Smooth muscle cell (in vitro differentiated cells): ENCODE measurements at regions not wholly inside any gene's neighbourhood (a gene's known extent, or its start where the extent isn't known, plus 50 kb on each side); places are given as distances from the start of the nearest gene placed in this dataset.

ENCODE experiments used
- DNase-seq: peaks from one replicate; lab custom pipeline; 2025; ENCODE audit not compliant: unreplicated experiment; lab: John Stamatoyannopoulos, UW
- H2AFZ ChIP-seq: fragments of 200-600 bp; sonication (generic); 2 replicates; pipeline ENCODE4 v1.6.0; 2016; ENCODE audit warnings: antibody characterized with exemption, low read depth, mild to moderate bottlenecking
- H3F3A ChIP-seq: fragments of 200-600 bp; sonication (generic); 2 replicates; pipeline ENCODE4 v1.6.0; 2017; ENCODE audit warnings: antibody characterized with exemption, low read depth
- H3K27ac ChIP-seq: fragments of 200-600 bp; sonication (generic); 2 replicates; pipeline ENCODE4 v1.5.1; 2016; ENCODE audit warnings: low read depth, mild to moderate bottlenecking
- H3K27me3 ChIP-seq: fragments of 200-600 bp; sonication (generic); 2 replicates; pipeline ENCODE4 v1.6.1; 2016; ENCODE audit warnings: low read depth, mild to moderate bottlenecking
- H3K36me3 ChIP-seq: fragments of 200-600 bp; sonication (generic); 2 replicates; pipeline ENCODE4 v1.5.1; 2016; ENCODE audit warnings: low read depth
- H3K4me1 ChIP-seq: fragments of 200-600 bp; sonication (generic); 2 replicates; pipeline ENCODE4 v1.5.1; 2016; ENCODE audit warnings: low read depth
- H3K4me2 ChIP-seq: fragments of 200-600 bp; sonication (generic); 2 replicates; pipeline ENCODE4 v1.6.0; 2016; ENCODE audit warnings: mild to moderate bottlenecking
- H3K4me3 ChIP-seq: fragments of 200-600 bp; sonication (generic); 2 replicates; pipeline ENCODE4 v1.5.1; 2016; ENCODE audit warnings: mild to moderate bottlenecking
- H3K79me2 ChIP-seq: fragments of 200-600 bp; sonication (generic); 2 replicates; pipeline ENCODE4 v1.6.0; 2016; ENCODE audit warnings: low read depth, mild to moderate bottlenecking
- H3K9ac ChIP-seq: fragments of 200-600 bp; sonication (generic); 2 replicates; pipeline ENCODE4 v1.6.0; 2016; ENCODE audit warnings: low read depth
- H3K9me3 ChIP-seq: fragments of 200-600 bp; sonication (generic); replicated peaks from 2 replicates; pipeline ENCODE4 v1.5.1; 2016; ENCODE audit warnings: low read depth
- H4K20me1 ChIP-seq: fragments of 200-600 bp; sonication (generic); 2 replicates; pipeline ENCODE4 v1.6.0; 2016; ENCODE audit warnings: low read depth
- CTCF ChIP-seq: fragments of 200-600 bp; sonication (generic); IDR thresholded peaks from 2 replicates; pipeline ENCODE4 v1.5.1; 2017; ENCODE audit warnings: borderline replicate concordance, mild to moderate bottlenecking, antibody characterized with exemption; ENCODE audit not compliant: insufficient read depth, poor library complexity, severe bottlenecking
- WGBS: methylation state at CpG from one replicate; pipeline ENCODE4 v1.1.7; 2016; ENCODE audit warnings: low lambda C conversion rate; 5-methylcytosine and 5-hydroxymethylcytosine counted together

GRCh38 chr17:77847221-77848085, 111.0 kb upstream of the TNRC6C start:
- H3K36me3 ChIP-seq = no peaks in the 10 kb centered on the region
- H2AFZ ChIP-seq = no peak overlapping the region
- H4K20me1 ChIP-seq = no peaks in the 10 kb centered on the region
- TF ChIP-seq CTCF = no peak
- no peak overlapping the region for H3K27ac ChIP-seq
- H3K9ac ChIP-seq = no peak overlapping the region
- no peak overlapping the region for H3K4me3 ChIP-seq
- no peaks in the 10 kb centered on the region for H3K4me1 ChIP-seq
- no peaks in the 10 kb centered on the region for H3K27me3 ChIP-seq
- H3K9me3 ChIP-seq = no peaks in the 10 kb centered on the region
- no peak overlapping the region for H3K4me2 ChIP-seq
- 94% methylated on average over 20 of the region's 20 CpGs for WGBS
- no peaks in the 10 kb centered on the region for H3F3A ChIP-seq
- no peaks in the 10 kb centered on the region for H3K79me2 ChIP-seq
- DNase-seq = no peak

DNA sequence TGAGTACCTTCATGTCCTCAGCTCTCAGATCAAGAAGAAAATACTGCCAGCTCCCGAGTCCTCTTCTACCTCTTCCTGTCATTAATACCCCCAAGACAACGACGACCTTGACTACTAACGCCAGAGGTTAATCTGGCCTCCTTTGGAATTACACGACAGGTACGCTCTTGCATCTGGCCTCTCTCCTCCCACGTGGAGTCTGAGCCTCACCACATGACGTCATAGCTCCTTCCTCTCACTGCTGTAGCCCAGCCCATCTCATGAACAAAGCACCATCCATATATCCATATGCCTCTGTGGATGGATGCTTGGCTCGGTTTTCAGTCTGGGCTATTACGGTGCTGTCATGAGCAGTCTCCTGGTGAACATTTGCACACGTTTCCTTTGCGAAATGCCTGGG, 110.2 kb upstream of the TNRC6C start:
- no peaks in the 10 kb centered on the region for H3K79me2 ChIP-seq
- no peaks in the 10 kb centered on the region for H4K20me1 ChIP-seq
- H3K9me3 ChIP-seq = no peaks in the 10 kb centered on the region
- 88% methylated on average over 12 of the region's 12 CpGs for WGBS
- no peak overlapping the region for H3K9ac ChIP-seq
- TF ChIP-seq CTCF = no peak
- H3K4me2 ChIP-seq = no peak overlapping the region
- H3K36me3 ChIP-seq = no peaks in the 10 kb centered on the region
- H3F3A ChIP-seq = no peaks in the 10 kb centered on the region
- H3K27ac ChIP-seq = no peak overlapping the region
- H3K4me3 ChIP-seq = no peak overlapping the region
- no peaks in the 10 kb centered on the region for H3K27me3 ChIP-seq
- no peak for DNase-seq
- no peaks in the 10 kb centered on the region for H3K4me1 ChIP-seq
- no peak overlapping the region for H2AFZ ChIP-seq

GRCh38 chr17:77849239-77849638, 109.3 kb upstream of the TNRC6C start:
- H3F3A ChIP-seq = no peaks in the 10 kb centered on the region
- no peak overlapping the region for H3K27ac ChIP-seq
- WGBS = 94% methylated on average over 6 of the region's 6 CpGs
- no peak overlapping the region for H3K4me3 ChIP-seq
- H3K4me1 ChIP-seq = no peaks in the 10 kb centered on the region
- no peak overlapping the region for H2AFZ ChIP-seq
- no peaks in the 10 kb centered on the region for H3K79me2 ChIP-seq
- H3K4me2 ChIP-seq = no peak overlapping the region
- H4K20me1 ChIP-seq = no peaks in the 10 kb centered on the region
- no peaks in the 10 kb centered on the region for H3K27me3 ChIP-seq
- H3K36me3 ChIP-seq = no peaks in the 10 kb centered on the region
- no peak for TF ChIP-seq CTCF
- no peak for DNase-seq
- H3K9ac ChIP-seq = no peak overlapping the region
- H3K9me3 ChIP-seq = no peaks in the 10 kb centered on the region

DNA sequence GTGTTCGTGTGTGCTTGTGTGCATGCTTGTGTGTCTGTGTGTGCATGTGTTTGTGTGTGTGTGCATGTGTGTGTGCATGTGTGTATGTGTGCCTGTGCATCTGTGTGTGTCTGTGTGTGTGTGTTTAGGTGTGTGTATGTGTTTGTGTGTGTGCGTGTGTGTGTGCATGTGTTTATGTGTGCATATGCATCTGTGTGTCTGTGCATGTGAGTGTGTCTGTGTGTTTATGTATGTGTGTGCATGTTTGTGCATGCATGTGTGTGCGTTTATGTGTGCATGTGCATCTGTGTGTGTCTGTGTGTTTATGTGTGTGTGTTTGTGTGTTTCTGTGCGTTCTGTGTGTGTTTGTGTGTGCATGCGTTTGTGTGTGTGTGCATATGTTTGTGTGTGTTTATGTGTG, 106.6 kb upstream of the TNRC6C start:
- Histone ChIP-seq H3K4me1 (no peaks in the 10 kb centered on the region), H3F3A (no peaks in the 10 kb centered on the region), H3K4me3 (no peak overlapping the region), H3K27ac (no peak overlapping the region), H3K36me3 (no peaks in the 10 kb centered on the region), H3K4me2 (no peak overlapping the region), H3K27me3 (no peaks in the 10 kb centered on the region), H3K9me3 (no peaks in the 10 kb centered on the region), H3K9ac (no peak overlapping the region), H4K20me1 (no peaks in the 10 kb centered on the region), H2AFZ (no peak overlapping the region), H3K79me2 (no peaks in the 10 kb centered on the region)
- no peak for TF ChIP-seq CTCF
- WGBS = over 99% methylated on average over 5 of the region's 5 CpGs
- DNase-seq = no peak
